PC-9 (cell line): ENCODE measurements at regions not wholly inside any gene's neighbourhood (a gene's known extent, or its start where the extent isn't known, plus 50 kb on each side); places are given as distances from the start of the nearest gene placed in this dataset.

Experiments used
- CTCF ChIP-seq: fragments of 200-600 bp; sonication (generic); conservative IDR thresholded peaks from 2 replicates; pipeline ENCODE4 v1.6.1; 2017; ENCODE audit warnings: mixed run types, antibody characterized with exemption, mild to moderate bottlenecking, moderate library complexity
- EZH2 ChIP-seq: fragments of 200-600 bp; sonication (generic); IDR thresholded peaks from 2 replicates; pipeline ENCODE4 v1.8.0; 2017; ENCODE audit warnings: antibody characterized with exemption, low read depth

- no peak for TF ChIP-seq CTCF
- no peak for TF ChIP-seq EZH2
Measured at GRCh38 chr3:55162031-55162795, 234.4 kb upstream of the LRTM1 start.
